Keratinocyte (primary cell): ENCODE measurements at regions not wholly inside any gene's neighbourhood (a gene's known extent, or its start where the extent isn't known, plus 50 kb on each side); places are given as distances from the start of the nearest gene placed in this dataset.

Experiments used
- CTCF ChIP-seq, 3 experiments: IDR thresholded peaks in 1 of 3; conservative IDR thresholded peaks in 1 of 3; optimal IDR thresholded peaks in 1 of 3; 2 replicates in 2 of 3; 3 replicates in 1 of 3; pipeline versions ENCODE3 to v1.5.1; 2011; ENCODE audit warnings: low read length in 3 of 3, mild to moderate bottlenecking in 3 of 3, moderate library complexity in 2 of 3, control low read depth in 1 of 3, inconsistent platforms in 1 of 3; ENCODE audit not compliant: insufficient read depth in 2 of 3; ENCODE audit errors: extremely low read depth in 1 of 3
- EZH2 ChIP-seq: IDR thresholded peaks from one replicate; pipeline ENCODE4 v1.6.1; 2012; ENCODE audit warnings: inconsistent platforms, mild to moderate bottlenecking, low read length, moderate library complexity

GRCh38 chr2:156739301-156739700, 303.1 kb downstream of the GPD2 start:
- TF ChIP-seq CTCF (optimal IDR thresholded peaks at IDR 0.05 in 1 of 3, IDR thresholded peaks at IDR 0.05 in 1 of 3, conservative IDR thresholded peaks at IDR 0.05 in 1 of 3; ENCODE audit: extremely low read depth in 1 of 3, insufficient read depth in 2 of 3, low read length in 3 of 3) (no peak), EZH2 (no peak)
